ENCODE measurements at regions not wholly inside any gene's neighbourhood (a gene's known extent, or its start where the extent isn't known, plus 50 kb on each side); places are given as distances from the start of the nearest gene placed in this dataset.

- DNase-seq (ENCODE audit: insufficient read length, low spot score) (no peak), FAIRE-seq (no peak)
- TF ChIP-seq POLR2A (IDR thresholded peaks at IDR 0.05; ENCODE audit: low read depth, low read length) (no peak), POU2F2 (IDR thresholded peaks at IDR 0.05; ENCODE audit: low read depth, low read length) (no peak), TAF1 (IDR thresholded peaks at IDR 0.05; ENCODE audit: low read depth, low read length) (no peak), PAX5 (IDR thresholded peaks at IDR 0.05; ENCODE audit: insufficient read depth, low read length, severe bottlenecking) (no peak), POLR2AphosphoS5 (IDR thresholded peaks at IDR 0.05; ENCODE audit: low read depth, low read length) (no peak), SPI1 (IDR thresholded peaks at IDR 0.05; ENCODE audit: low read depth, low read length) (no peak)
Measured at GRCh38 chr19:29012457-29012856, 200.5 kb downstream of the UQCRFS1 start.

DNA sequence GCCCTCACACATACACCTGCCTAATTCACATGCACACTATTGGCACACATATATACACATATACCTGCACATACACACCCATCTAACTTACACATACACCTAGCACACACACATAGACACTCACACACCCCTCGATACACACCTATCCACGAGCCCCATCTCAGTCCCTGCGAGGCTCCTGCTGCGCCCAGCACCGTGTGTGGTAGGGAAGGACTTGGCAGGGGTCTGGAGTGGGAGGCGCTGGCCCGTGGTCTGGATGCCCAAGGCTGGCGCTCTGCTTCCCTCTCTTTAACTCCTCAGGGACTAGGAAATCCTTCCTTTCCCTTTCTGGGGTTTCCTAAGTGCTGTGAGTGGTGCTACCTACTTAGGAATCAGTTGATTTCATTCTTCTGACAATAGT is 202.7 kb downstream of the UQCRFS1 start:
- DNase-seq (ENCODE audit: insufficient read length, low spot score) (no peak), FAIRE-seq (no peak)
- TF ChIP-seq POLR2A (IDR thresholded peaks at IDR 0.05; ENCODE audit: low read depth, low read length) (no peak), TAF1 (IDR thresholded peaks at IDR 0.05; ENCODE audit: low read depth, low read length) (no peak), POLR2AphosphoS5 (IDR thresholded peaks at IDR 0.05; ENCODE audit: low read depth, low read length) (no peak), PAX5 (IDR thresholded peaks at IDR 0.05; ENCODE audit: insufficient read depth, low read length, severe bottlenecking) (no peak)

GRCh38 chr19:29006057-29006735 is 206.8 kb downstream of the UQCRFS1 start:
- no peak for FAIRE-seq
- TF ChIP-seq TAF1 (IDR thresholded peaks at IDR 0.05; ENCODE audit: low read depth, low read length) (no peak), POLR2AphosphoS5 (IDR thresholded peaks at IDR 0.05; ENCODE audit: low read depth, low read length) (no peak)

DNA sequence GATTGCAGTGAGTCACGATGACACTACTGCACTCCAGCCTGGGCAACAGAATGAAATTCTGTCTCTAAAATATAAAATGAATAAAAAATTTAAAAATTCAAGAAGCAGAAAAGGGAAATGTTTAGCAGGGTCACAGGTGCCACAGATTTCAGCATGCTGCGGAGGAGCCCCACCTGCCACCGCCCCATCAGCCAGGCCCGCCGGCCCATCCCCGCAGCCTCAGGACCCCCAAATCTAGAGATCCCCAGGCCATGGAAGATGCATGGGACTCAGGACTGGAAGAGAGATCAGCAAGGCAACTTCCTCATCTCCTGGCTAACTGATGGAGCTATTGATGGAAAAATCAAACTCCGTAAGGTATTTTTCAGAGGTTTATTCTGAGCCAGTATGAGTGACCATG is 208.2 kb downstream of the UQCRFS1 start:
- FAIRE-seq, result no peak
- no peak for DNase-seq (ENCODE audit: insufficient read length, low spot score)
- TF ChIP-seq POU2F2 (IDR thresholded peaks at IDR 0.05; ENCODE audit: low read depth, low read length) (no peak), POLR2A (IDR thresholded peaks at IDR 0.05; ENCODE audit: low read depth, low read length) (no peak), POLR2AphosphoS5 (IDR thresholded peaks at IDR 0.05; ENCODE audit: low read depth, low read length) (no peak), SPI1 (IDR thresholded peaks at IDR 0.05; ENCODE audit: low read depth, low read length) (no peak)

More at GRCh38 chr19:29006057-29006735, 206.8 kb downstream of the UQCRFS1 start:
- no peak for DNase-seq (ENCODE audit: insufficient read length, low spot score)

DNA sequence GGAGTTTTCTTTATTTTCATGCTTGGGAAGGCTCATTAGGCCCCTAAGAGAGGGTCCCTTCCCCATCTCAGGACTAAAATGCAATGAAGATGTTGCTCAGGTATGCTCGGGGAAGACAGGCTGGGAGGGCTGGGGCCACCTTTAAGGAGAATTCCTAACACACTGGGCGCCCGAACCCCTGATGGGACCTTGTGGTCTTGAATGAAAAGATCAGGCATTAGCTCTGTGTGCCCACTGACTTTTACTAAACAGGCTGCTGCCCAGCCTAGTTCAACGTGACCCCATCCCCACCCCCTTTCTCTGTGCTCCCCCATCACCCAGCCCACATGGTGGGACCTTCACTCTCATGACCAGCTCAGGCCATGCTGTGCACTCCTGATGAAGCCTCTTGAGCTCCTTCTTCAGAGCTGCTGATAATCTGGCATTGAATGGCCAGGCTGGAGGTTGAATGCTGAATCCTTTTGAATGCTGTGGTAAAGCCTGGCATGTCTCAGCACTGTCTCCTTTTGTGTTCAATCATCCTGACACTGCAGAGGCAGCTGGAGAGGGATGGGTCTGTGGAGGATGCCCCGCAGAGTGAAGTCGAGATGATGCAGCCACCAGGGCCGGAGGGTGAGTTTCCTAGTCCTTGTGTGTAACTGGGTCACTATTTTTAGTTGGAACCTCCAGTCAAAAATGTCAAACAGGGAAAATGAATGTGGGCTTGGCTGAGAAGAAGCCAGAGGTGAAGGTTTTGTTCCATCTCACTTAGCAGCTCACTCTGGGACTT is 209.1 kb downstream of the UQCRFS1 start:
- no peak for FAIRE-seq
- TF ChIP-seq POLR2AphosphoS5 (IDR thresholded peaks at IDR 0.05; ENCODE audit: low read depth, low read length) (no peak), SPI1 (IDR thresholded peaks at IDR 0.05; ENCODE audit: low read depth, low read length) (no peak), POU2F2 (IDR thresholded peaks at IDR 0.05; ENCODE audit: low read depth, low read length) (no peak), POLR2A (IDR thresholded peaks at IDR 0.05; ENCODE audit: low read depth, low read length) (no peak), PAX5 (IDR thresholded peaks at IDR 0.05; ENCODE audit: insufficient read depth, low read length, severe bottlenecking) (no peak), TAF1 (IDR thresholded peaks at IDR 0.05; ENCODE audit: low read depth, low read length) (no peak)
- no peak for DNase-seq (ENCODE audit: insufficient read length, low spot score)

DNA sequence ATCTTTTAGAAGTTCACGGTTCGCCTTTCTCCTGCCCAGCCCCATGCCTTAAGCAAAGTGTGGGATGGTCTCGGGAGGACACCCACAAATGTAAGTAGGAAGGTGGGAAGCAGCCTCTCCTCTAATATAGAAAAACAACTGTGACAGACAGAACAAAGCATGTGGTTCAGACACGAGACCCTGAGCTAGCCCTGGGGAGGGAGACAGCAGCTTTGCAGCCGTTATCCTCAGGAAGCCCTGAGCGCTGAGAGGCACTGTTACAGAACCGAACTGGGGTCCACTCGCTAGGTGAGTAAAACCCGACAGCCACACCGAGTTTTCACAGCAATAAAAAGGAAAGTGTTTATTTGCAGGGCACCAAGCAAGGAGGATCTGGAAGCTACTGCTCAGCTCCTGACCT is 210.6 kb downstream of the UQCRFS1 start:
- no peak for DNase-seq (ENCODE audit: insufficient read length, low spot score)
- no peak for TF ChIP-seq POLR2A (IDR thresholded peaks at IDR 0.05; ENCODE audit: low read depth, low read length)
- TF ChIP-seq SPI1 (IDR thresholded peaks at IDR 0.05; ENCODE audit: low read depth, low read length), result no peak
- no peak for TF ChIP-seq TAF1 (IDR thresholded peaks at IDR 0.05; ENCODE audit: low read depth, low read length)
- TF ChIP-seq POLR2AphosphoS5 (IDR thresholded peaks at IDR 0.05; ENCODE audit: low read depth, low read length), result no peak
- no peak for TF ChIP-seq POU2F2 (IDR thresholded peaks at IDR 0.05; ENCODE audit: low read depth, low read length)
- TF ChIP-seq PAX5 (IDR thresholded peaks at IDR 0.05; ENCODE audit: insufficient read depth, low read length, severe bottlenecking), result no peak
- no peak for FAIRE-seq

GRCh38 chr19:29001597-29002245 is 211.2 kb downstream of the UQCRFS1 start:
- DNase-seq (ENCODE audit: insufficient read length, low spot score) (no peak), FAIRE-seq (no peak)
- TF ChIP-seq POU2F2 (IDR thresholded peaks at IDR 0.05; ENCODE audit: low read depth, low read length) (no peak), SPI1 (IDR thresholded peaks at IDR 0.05; ENCODE audit: low read depth, low read length) (no peak), PAX5 (IDR thresholded peaks at IDR 0.05; ENCODE audit: insufficient read depth, low read length, severe bottlenecking) (no peak), TAF1 (IDR thresholded peaks at IDR 0.05; ENCODE audit: low read depth, low read length) (no peak), POLR2AphosphoS5 (IDR thresholded peaks at IDR 0.05; ENCODE audit: low read depth, low read length) (no peak), POLR2A (IDR thresholded peaks at IDR 0.05; ENCODE audit: low read depth, low read length) (no peak)

GRCh38 chr19:29001141-29001581 is 211.8 kb downstream of the UQCRFS1 start:
- DNase-seq (ENCODE audit: insufficient read length, low spot score), result no peak
- no peak for FAIRE-seq

DNA sequence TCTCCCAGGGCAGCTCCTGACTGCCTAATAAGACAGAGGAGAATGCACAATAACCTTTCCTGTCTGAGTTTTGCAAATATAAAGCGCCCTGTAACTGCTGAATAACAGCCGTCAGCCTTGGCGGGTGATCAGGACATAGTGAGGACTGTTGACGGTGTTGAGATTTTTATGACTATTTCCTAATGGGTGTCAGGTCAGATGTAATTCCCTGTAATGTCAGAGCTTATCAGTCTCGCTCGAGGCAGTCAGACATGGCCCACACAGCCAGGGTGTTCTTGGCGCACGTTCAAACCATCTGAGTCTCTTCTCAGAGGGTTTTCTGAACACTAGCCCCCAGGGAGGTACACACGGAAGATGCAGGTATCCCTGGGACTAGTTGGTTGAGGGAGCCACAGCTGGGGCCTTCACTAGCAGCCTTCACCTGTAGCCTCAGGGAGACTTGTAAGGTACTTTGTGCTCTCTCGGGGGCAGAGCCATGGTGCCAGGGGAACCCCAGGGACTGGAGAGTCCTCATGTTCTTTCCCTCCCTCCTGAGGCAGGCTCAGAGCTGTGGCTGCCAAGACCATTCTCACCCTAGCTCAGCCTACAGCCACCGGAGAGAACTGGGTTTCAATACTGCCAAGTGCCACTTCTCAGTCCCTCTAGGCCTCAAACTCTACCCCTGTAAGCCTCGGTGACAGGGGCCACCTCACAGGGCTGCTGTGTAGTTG is 213.1 kb downstream of the UQCRFS1 start:
- FAIRE-seq (no peak), DNase-seq (ENCODE audit: insufficient read length, low spot score) (no peak)
- TF ChIP-seq POLR2AphosphoS5 (IDR thresholded peaks at IDR 0.05; ENCODE audit: low read depth, low read length), result no peak
- TF ChIP-seq TAF1 (IDR thresholded peaks at IDR 0.05; ENCODE audit: low read depth, low read length), result no peak
- no peak for TF ChIP-seq PAX5 (IDR thresholded peaks at IDR 0.05; ENCODE audit: insufficient read depth, low read length, severe bottlenecking)
- TF ChIP-seq POU2F2 (IDR thresholded peaks at IDR 0.05; ENCODE audit: low read depth, low read length), result no peak
- no peak for TF ChIP-seq POLR2A (IDR thresholded peaks at IDR 0.05; ENCODE audit: low read depth, low read length)
- TF ChIP-seq SPI1 (IDR thresholded peaks at IDR 0.05; ENCODE audit: low read depth, low read length), result no peak

More at GRCh38 chr19:29001141-29001581, 211.8 kb downstream of the UQCRFS1 start:
- no peak for TF ChIP-seq TAF1 (IDR thresholded peaks at IDR 0.05; ENCODE audit: low read depth, low read length)
- no peak for TF ChIP-seq POU2F2 (IDR thresholded peaks at IDR 0.05; ENCODE audit: low read depth, low read length)
- no peak for TF ChIP-seq POLR2AphosphoS5 (IDR thresholded peaks at IDR 0.05; ENCODE audit: low read depth, low read length)
- TF ChIP-seq PAX5 (IDR thresholded peaks at IDR 0.05; ENCODE audit: insufficient read depth, low read length, severe bottlenecking), result no peak
- no peak for TF ChIP-seq POLR2A (IDR thresholded peaks at IDR 0.05; ENCODE audit: low read depth, low read length)
- TF ChIP-seq SPI1 (IDR thresholded peaks at IDR 0.05; ENCODE audit: low read depth, low read length), result no peak

All from GM12891 (cell line).